T-helper 17 cell (primary cell): ENCODE measurements at regions not wholly inside any gene's neighbourhood (a gene's known extent, or its start where the extent isn't known, plus 50 kb on each side); places are given as distances from the start of the nearest gene placed in this dataset.

Source experiments
- ATAC-seq: fragments of 150-1000 bp; cut with Tn5 transposase; 2 replicates; pipeline ENCODE4 v1.10.0; 2021; ENCODE audit warnings: mild to moderate bottlenecking, moderate library complexity
- DNase-seq, 3 donors: peaks; one replicate each; pipeline versions ENCODE4 v3.0.0 to v3.0.0-alpha.2; 2020 to 2021
- H3K9me3 ChIP-seq: one replicate; pipeline ENCODE4 v1.7.0; 2013; ENCODE audit warnings: low read length, mild to moderate bottlenecking; ENCODE audit not compliant: control insufficient read depth, poor library complexity, severe bottlenecking
- H3K27ac Mint-ChIP-seq: one replicate; pipeline ENCODE4 v1.8.0; 2022; ENCODE audit warnings: mild to moderate bottlenecking, moderate library complexity, mixed read lengths
- H3K27me3 Mint-ChIP-seq: one replicate; pipeline ENCODE4 v1.8.0; 2022; ENCODE audit warnings: mixed read lengths
- H3K36me3 Mint-ChIP-seq: one replicate; pipeline ENCODE4 v1.8.0; 2022; ENCODE audit warnings: low read depth, mixed read lengths
- H3K4me1 Mint-ChIP-seq: one replicate; pipeline ENCODE4 v1.8.0; 2022; ENCODE audit warnings: mild to moderate bottlenecking, mixed read lengths
- H3K4me3 Mint-ChIP-seq: one replicate; pipeline ENCODE4 v1.8.0; 2022; ENCODE audit warnings: mild to moderate bottlenecking, moderate library complexity, mixed read lengths

- ATAC-seq (no peak), DNase-seq (no peak)
- Mint-ChIP-seq H3K27me3 (no peaks in the 10 kb centered on the region), H3K27ac (no peak overlapping the region), H3K4me1 (peaks cover 5% of the 10 kb centered on the region), H3K36me3 (peaks cover 15% of the 10 kb centered on the region), H3K4me3 (no peak overlapping the region)
- H3K9me3 ChIP-seq, result no peaks in the 10 kb centered on the region
Observed at GRCh38 chr4:122203407-122203806, 51.3 kb downstream of the BLTP1 start.

DNA sequence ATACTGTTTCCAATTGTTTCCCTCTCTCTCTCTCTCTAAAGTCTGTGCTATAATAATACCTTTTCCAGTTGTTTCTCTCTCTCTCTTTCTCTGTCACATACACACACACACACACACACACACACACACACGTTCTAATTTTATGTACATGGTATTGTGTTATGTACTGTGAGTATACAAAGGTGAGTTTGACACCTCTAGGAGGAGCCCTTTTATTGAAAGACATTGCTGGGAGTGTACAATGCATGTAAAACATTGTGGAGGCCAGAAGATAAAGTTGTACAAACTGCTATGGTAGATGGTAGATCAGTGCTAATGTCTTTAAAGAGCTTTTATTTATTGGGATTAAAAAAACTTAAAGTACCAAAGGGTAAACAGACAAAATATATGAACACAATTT lies 53.6 kb downstream of the BLTP1 start:
- H3K4me1 Mint-ChIP-seq, result peaks cover 5% of the 10 kb centered on the region
- H3K9me3 ChIP-seq, result no peaks in the 10 kb centered on the region
- no peaks in the 10 kb centered on the region for H3K27me3 Mint-ChIP-seq
- peak overlapping the region; percentile 74 for H3K27ac Mint-ChIP-seq
- no peak overlapping the region for H3K4me3 Mint-ChIP-seq
- H3K36me3 Mint-ChIP-seq, result peaks cover 15% of the 10 kb centered on the region
- peak; percentile 50 for ATAC-seq
- no peak for DNase-seq

DNA sequence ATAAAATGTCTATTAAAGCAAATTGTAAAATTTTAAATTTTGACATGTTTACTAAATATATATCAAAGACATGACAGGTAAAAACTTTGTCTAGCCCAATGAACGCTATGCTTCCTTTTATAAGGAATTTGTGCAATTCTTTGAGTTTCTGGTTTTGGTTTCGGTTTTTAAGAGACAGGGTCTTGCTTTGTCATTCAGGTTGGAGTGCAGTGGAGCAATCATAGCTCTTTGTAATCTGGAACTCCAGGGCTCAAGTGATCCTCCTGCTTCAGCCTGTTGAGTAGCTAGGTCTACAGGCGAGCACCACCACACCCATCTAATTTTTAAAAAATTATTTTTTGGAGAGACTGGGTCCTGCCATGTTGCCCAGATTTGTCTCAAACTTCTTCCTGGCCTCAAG lies 60.7 kb downstream of the BLTP1 start:
- Mint-ChIP-seq H3K27ac (no peak overlapping the region), H3K4me1 (peaks cover 8% of the 10 kb centered on the region), H3K36me3 (peaks cover 11% of the 10 kb centered on the region), H3K27me3 (no peaks in the 10 kb centered on the region), H3K4me3 (no peak overlapping the region)
- no peaks in the 10 kb centered on the region for H3K9me3 ChIP-seq
- no peak for DNase-seq
- ATAC-seq, result no peak

DNA sequence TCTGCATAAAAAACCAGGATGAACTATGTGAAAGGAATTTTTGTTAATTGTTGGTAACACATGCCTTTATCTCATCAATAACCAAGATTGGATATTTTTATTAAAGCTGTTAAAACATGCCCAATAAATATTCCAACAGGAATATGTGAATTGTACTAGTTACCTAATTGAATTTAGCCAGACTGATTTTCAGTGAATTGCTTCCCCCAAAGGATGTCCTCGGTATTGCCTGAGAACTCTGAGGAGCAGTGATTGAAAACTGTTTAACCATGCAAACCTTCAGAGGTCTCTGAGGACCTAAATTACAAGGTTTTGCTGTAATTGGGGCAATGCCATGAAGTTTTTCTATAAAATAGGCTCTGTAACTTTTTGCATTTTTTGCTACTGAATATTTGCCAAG lies 66.6 kb downstream of the BLTP1 start:
- H3K27ac Mint-ChIP-seq, result no peak overlapping the region
- H3K4me3 Mint-ChIP-seq, result no peak overlapping the region
- peaks cover 19% of the 10 kb centered on the region for H3K4me1 Mint-ChIP-seq
- DNase-seq (no peak), ATAC-seq (no peak)
- H3K27me3 Mint-ChIP-seq, result no peaks in the 10 kb centered on the region
- H3K36me3 Mint-ChIP-seq, result peaks cover 15% of the 10 kb centered on the region
- no peaks in the 10 kb centered on the region for H3K9me3 ChIP-seq

DNA sequence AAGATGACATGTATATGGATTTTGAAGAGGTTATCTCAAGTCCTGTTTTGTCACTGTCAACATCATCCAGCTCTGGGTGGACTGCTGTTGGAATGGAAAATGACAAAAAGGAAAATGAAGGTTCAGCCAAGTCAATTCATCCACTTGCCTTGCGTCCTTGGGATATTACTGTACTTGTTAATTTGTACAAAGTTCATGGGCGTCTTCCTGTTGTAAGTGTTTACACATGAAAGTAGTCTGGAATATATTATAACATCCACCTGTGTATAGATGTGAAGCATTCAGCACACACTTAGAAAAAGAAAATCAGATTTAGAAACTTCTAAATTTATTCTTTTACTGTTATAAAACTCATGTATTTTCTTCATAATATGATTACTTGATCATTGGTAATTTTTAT lies 67.2 kb downstream of the BLTP1 start:
- DNase-seq, result no peak
- H3K4me3 Mint-ChIP-seq, result no peak overlapping the region
- no peak for ATAC-seq
- peak overlapping the region; percentile 25 for H3K27ac Mint-ChIP-seq
- H3K27me3 Mint-ChIP-seq, result no peaks in the 10 kb centered on the region
- peaks cover 19% of the 10 kb centered on the region for H3K4me1 Mint-ChIP-seq
- peaks cover 15% of the 10 kb centered on the region for H3K36me3 Mint-ChIP-seq
- H3K9me3 ChIP-seq, result no peaks in the 10 kb centered on the region

GRCh38 chr4:122221322-122221721 lies 69.2 kb downstream of the BLTP1 start:
- ATAC-seq (peak; percentile 92), DNase-seq (no peak)
- Mint-ChIP-seq H3K27ac (peak overlapping the region; percentile 94), H3K27me3 (no peaks in the 10 kb centered on the region), H3K36me3 (peaks cover 17% of the 10 kb centered on the region), H3K4me3 (no peak overlapping the region), H3K4me1 (peaks cover 19% of the 10 kb centered on the region)
- H3K9me3 ChIP-seq, result no peaks in the 10 kb centered on the region

- H3K27me3 Mint-ChIP-seq, result no peaks in the 10 kb centered on the region
- peak overlapping the region; percentile 49 for H3K27ac Mint-ChIP-seq
- DNase-seq, result no peak
- H3K4me3 Mint-ChIP-seq, result no peak overlapping the region
- no peak for ATAC-seq
- H3K9me3 ChIP-seq, result no peaks in the 10 kb centered on the region
- H3K36me3 Mint-ChIP-seq, result peaks cover 12% of the 10 kb centered on the region
- peaks cover 12% of the 10 kb centered on the region for H3K4me1 Mint-ChIP-seq
Observed at GRCh38 chr4:122224348-122224747, 72.2 kb downstream of the BLTP1 start.

- Mint-ChIP-seq H3K27ac (no peak overlapping the region), H3K27me3 (no peaks in the 10 kb centered on the region), H3K36me3 (peaks cover 9% of the 10 kb centered on the region), H3K4me3 (no peak overlapping the region), H3K4me1 (peaks cover 10% of the 10 kb centered on the region)
- no peaks in the 10 kb centered on the region for H3K9me3 ChIP-seq
- ATAC-seq (no peak), DNase-seq (no peak)
Observed at GRCh38 chr4:122227202-122227601, 75.1 kb downstream of the BLTP1 start.

GRCh38 chr4:122229857-122230256 lies 77.7 kb downstream of the BLTP1 start:
- H3K9me3 ChIP-seq, result no peaks in the 10 kb centered on the region
- Mint-ChIP-seq H3K27ac (peak overlapping the region; percentile 76), H3K4me3 (no peak overlapping the region), H3K36me3 (peaks cover 5% of the 10 kb centered on the region), H3K4me1 (peaks cover 8% of the 10 kb centered on the region), H3K27me3 (no peaks in the 10 kb centered on the region)
- DNase-seq (no peak), ATAC-seq (no peak)

DNA sequence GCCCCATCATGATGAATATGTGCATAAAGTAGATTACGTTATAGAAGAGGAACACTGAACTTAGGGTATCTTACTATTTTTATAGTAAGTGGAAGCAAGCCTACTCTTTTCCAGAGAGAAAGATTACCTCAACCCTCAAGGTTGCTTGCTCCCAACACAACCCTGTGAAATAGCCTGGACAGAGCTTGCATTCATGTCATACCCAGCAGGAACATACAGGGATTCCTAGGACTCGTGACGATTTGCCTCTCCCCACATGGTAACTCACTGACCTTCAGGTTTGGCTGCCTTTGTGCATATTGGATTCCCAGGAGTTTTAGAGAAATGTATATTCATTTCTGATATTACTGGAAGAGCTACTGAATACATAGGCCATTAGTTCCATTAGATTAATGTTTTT lies 80.5 kb downstream of the BLTP1 start:
- no peak for ATAC-seq
- peaks cover 9% of the 10 kb centered on the region for H3K4me1 Mint-ChIP-seq
- H3K27ac Mint-ChIP-seq, result no peak overlapping the region
- H3K27me3 Mint-ChIP-seq, result no peaks in the 10 kb centered on the region
- no peak for DNase-seq
- H3K36me3 Mint-ChIP-seq, result peaks cover 7% of the 10 kb centered on the region
- no peak overlapping the region for H3K4me3 Mint-ChIP-seq
- H3K9me3 ChIP-seq, result no peaks in the 10 kb centered on the region

- H3K36me3 Mint-ChIP-seq, result peaks cover 11% of the 10 kb centered on the region
- H3K27ac Mint-ChIP-seq, result no peak overlapping the region
- no peak for DNase-seq
- peaks cover 4% of the 10 kb centered on the region for H3K4me1 Mint-ChIP-seq
- no peak overlapping the region for H3K4me3 Mint-ChIP-seq
- H3K9me3 ChIP-seq, result no peaks in the 10 kb centered on the region
- ATAC-seq, result no peak
- no peaks in the 10 kb centered on the region for H3K27me3 Mint-ChIP-seq
Observed at GRCh38 chr4:122234686-122235085, 82.6 kb downstream of the BLTP1 start.

GRCh38 chr4:122243785-122244184 lies 91.7 kb downstream of the BLTP1 start:
- H3K27ac Mint-ChIP-seq, result no peak overlapping the region
- DNase-seq (no peak), ATAC-seq (no peak)
- H3K27me3 Mint-ChIP-seq, result no peaks in the 10 kb centered on the region
- peaks cover 2% of the 10 kb centered on the region for H3K36me3 Mint-ChIP-seq
- no peaks in the 10 kb centered on the region for H3K4me1 Mint-ChIP-seq
- no peak overlapping the region for H3K4me3 Mint-ChIP-seq
- H3K9me3 ChIP-seq, result no peaks in the 10 kb centered on the region

GRCh38 chr4:122244764-122245163 lies 92.6 kb downstream of the BLTP1 start:
- Mint-ChIP-seq H3K27ac (no peak overlapping the region), H3K4me3 (no peak overlapping the region), H3K36me3 (peaks cover 2% of the 10 kb centered on the region), H3K4me1 (no peaks in the 10 kb centered on the region), H3K27me3 (no peaks in the 10 kb centered on the region)
- ATAC-seq (no peak), DNase-seq (no peak)
- H3K9me3 ChIP-seq, result no peaks in the 10 kb centered on the region

DNA sequence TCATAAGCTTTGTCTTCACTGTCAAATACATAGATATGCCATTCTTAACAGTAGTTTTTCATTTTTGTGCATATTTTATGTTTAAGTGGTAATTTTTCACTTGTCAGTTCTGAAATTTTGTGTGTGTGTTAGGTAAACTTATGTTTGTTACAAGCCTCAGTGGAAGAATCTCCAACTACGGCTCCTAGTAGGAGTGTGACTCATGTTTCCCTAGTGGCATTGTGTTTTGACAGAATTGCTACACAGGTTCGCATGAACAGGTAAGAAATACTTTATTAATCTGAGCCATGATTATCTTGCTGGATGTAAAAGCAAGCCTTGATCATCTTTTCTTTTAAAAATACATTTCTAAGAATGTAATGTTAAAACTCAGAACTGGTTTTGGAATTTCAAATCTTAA lies 94.4 kb downstream of the BLTP1 start:
- Mint-ChIP-seq H3K36me3 (peaks cover under 1% of the 10 kb centered on the region), H3K27ac (no peak overlapping the region), H3K4me1 (no peaks in the 10 kb centered on the region), H3K4me3 (no peak overlapping the region), H3K27me3 (no peaks in the 10 kb centered on the region)
- H3K9me3 ChIP-seq, result no peaks in the 10 kb centered on the region
- DNase-seq (no peak), ATAC-seq (no peak)

DNA sequence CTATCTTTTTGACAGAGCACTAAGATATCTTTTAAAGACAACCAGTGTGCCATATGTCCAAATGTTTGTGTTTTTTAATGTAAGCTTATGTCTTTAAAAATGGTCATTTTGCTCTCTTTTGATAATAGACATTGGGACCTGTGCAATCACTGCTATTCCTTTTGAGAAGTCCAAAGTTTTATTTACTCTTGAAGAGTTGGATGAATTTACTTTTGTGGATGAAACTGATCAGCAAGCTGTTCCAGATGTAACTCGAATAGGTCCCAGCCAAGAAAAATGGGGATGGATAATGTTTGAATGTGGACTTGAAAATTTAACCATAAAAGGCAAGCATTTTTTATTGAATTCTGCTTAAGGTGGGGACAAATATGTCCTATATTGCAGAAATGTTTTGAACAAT lies 97.2 kb downstream of the BLTP1 start:
- ATAC-seq, result no peak
- no peaks in the 10 kb centered on the region for H3K9me3 ChIP-seq
- Mint-ChIP-seq H3K27ac (no peak overlapping the region), H3K4me3 (no peak overlapping the region), H3K36me3 (peaks cover 11% of the 10 kb centered on the region), H3K27me3 (no peaks in the 10 kb centered on the region), H3K4me1 (peaks cover 6% of the 10 kb centered on the region)
- DNase-seq, result no peak
